ENCODE measurements at regions not wholly inside any gene's neighbourhood (a gene's known extent, or its start where the extent isn't known, plus 50 kb on each side); places are given as distances from the start of the nearest gene placed in this dataset.

- intact Hi-C loops (cut with DNase I), result no loop called here
- no peak for DNase-seq
Observed at GRCh38 chr14:55734731-55735130, 154.7 kb downstream of the KTN1 start.

GRCh38 chr14:55739967-55740648 lies 160.1 kb downstream of the KTN1 start:
- no peak for DNase-seq
- intact Hi-C loops (cut with DNase I), result no loop called here

- no peak for DNase-seq
- intact Hi-C loops (cut with DNase I), result no loop called here
Observed at GRCh38 chr14:55740649-55740989, 160.6 kb downstream of the KTN1 start.

- intact Hi-C loops (cut with DNase I), result no loop called here
- no peak for DNase-seq
Observed at GRCh38 chr14:55741240-55741639, 161.2 kb downstream of the KTN1 start.

- intact Hi-C loops (cut with DNase I), result no loop called here
- DNase-seq, result no peak
Observed at GRCh38 chr14:55743551-55743950, 163.5 kb downstream of the KTN1 start.

- intact Hi-C loops (cut with DNase I), result no loop called here
- no peak for DNase-seq
Observed at GRCh38 chr14:55744321-55744720, 164.3 kb downstream of the KTN1 start.

GRCh38 chr14:55745906-55746305 lies 165.9 kb downstream of the KTN1 start:
- no peak for DNase-seq
- intact Hi-C loops (cut with DNase I), result no loop called here

GRCh38 chr14:55746558-55746957 lies 166.6 kb downstream of the KTN1 start:
- DNase-seq, result no peak
- intact Hi-C loops (cut with DNase I), result no loop called here

- DNase-seq, result no peak
- intact Hi-C loops (cut with DNase I), result no loop called here
Observed at GRCh38 chr14:55747186-55747585, 167.2 kb downstream of the KTN1 start.

GRCh38 chr14:55749201-55749812 lies 169.3 kb downstream of the KTN1 start:
- DNase-seq, result no peak
- intact Hi-C loops (cut with DNase I), result no loop called here

- intact Hi-C loops (cut with DNase I), result no loop called here
Observed at GRCh38 chr14:55749946-55750345, 169.9 kb downstream of the KTN1 start.

GRCh38 chr14:55752580-55753390 lies 172.8 kb downstream of the KTN1 start:
- no peak for DNase-seq
- intact Hi-C loops (cut with DNase I), result no loop called here

More at GRCh38 chr14:55749946-55750345, 169.9 kb downstream of the KTN1 start:
- no peak for DNase-seq

- intact Hi-C loops (cut with DNase I), result no loop called here
- no peak for DNase-seq
Observed at GRCh38 chr14:55754471-55754870, 174.5 kb downstream of the KTN1 start.

GRCh38 chr14:55754871-55755270 lies 174.9 kb downstream of the KTN1 start:
- intact Hi-C loops (cut with DNase I), result no loop called here

GRCh38 chr14:55756078-55756477 lies 176.1 kb downstream of the KTN1 start:
- intact Hi-C loops (cut with DNase I), result no loop called here
- DNase-seq, result no peak

More at GRCh38 chr14:55754871-55755270, 174.9 kb downstream of the KTN1 start:
- DNase-seq, result no peak

- intact Hi-C loops (cut with DNase I), result no loop called here
- DNase-seq, result no peak
Observed at GRCh38 chr14:55756557-55756956, 176.6 kb downstream of the KTN1 start.

GRCh38 chr14:55758796-55759195 lies 178.8 kb downstream of the KTN1 start:
- intact Hi-C loops (cut with DNase I), result no loop called here
- no peak for DNase-seq

GRCh38 chr14:55760789-55761566 lies 181.0 kb downstream of the KTN1 start:
- no peak for DNase-seq
- intact Hi-C loops (cut with DNase I), result no loop called here

GRCh38 chr14:55761651-55762050 lies 181.6 kb downstream of the KTN1 start:
- intact Hi-C loops (cut with DNase I), result no loop called here
- DNase-seq, result no peak

GRCh38 chr14:55762595-55763232 lies 182.7 kb downstream of the KTN1 start:
- no peak for DNase-seq
- intact Hi-C loops (cut with DNase I), result no loop called here
